ENCODE measurements at regions not wholly inside any gene's neighbourhood (a gene's known extent, or its start where the extent isn't known, plus 50 kb on each side); places are given as distances from the start of the nearest gene placed in this dataset.

- DNase-seq: no peak
Measured at GRCh38 chr18:78649421-78649820, 330.2 kb upstream of the SALL3 start.

- DNase-seq: no peak
Measured at GRCh38 chr18:78650926-78651325, 328.7 kb upstream of the SALL3 start.

GRCh38 chr18:78652001-78652545 lies 327.5 kb upstream of the SALL3 start:
- DNase-seq: no peak

GRCh38 chr18:78655921-78656320 lies 323.7 kb upstream of the SALL3 start:
- no peak for DNase-seq

- DNase-seq: no peak
Measured at GRCh38 chr18:78656346-78656925, 323.2 kb upstream of the SALL3 start.

- no peak for DNase-seq
Measured at GRCh38 chr18:78658531-78658930, 321.1 kb upstream of the SALL3 start.

GRCh38 chr18:78659057-78659456 lies 320.6 kb upstream of the SALL3 start:
- DNase-seq: no peak

- DNase-seq: peak; percentile 6
Measured at GRCh38 chr18:78659748-78660147, 319.9 kb upstream of the SALL3 start.

GRCh38 chr18:78660311-78660710 lies 319.3 kb upstream of the SALL3 start:
- no peak for DNase-seq

- DNase-seq: no peak
Measured at GRCh38 chr18:78661316-78661715, 318.3 kb upstream of the SALL3 start.

- DNase-seq: no peak
Measured at GRCh38 chr18:78662879-78663278, 316.7 kb upstream of the SALL3 start.

- no peak for DNase-seq
Measured at GRCh38 chr18:78664048-78664447, 315.6 kb upstream of the SALL3 start.

- no peak for DNase-seq
Measured at GRCh38 chr18:78664848-78665247, 314.8 kb upstream of the SALL3 start.

- no peak for DNase-seq
Measured at GRCh38 chr18:78665644-78666043, 314.0 kb upstream of the SALL3 start.

- no peak for DNase-seq
Measured at GRCh38 chr18:78666666-78667335, 312.8 kb upstream of the SALL3 start.

- no peak for DNase-seq
Measured at GRCh38 chr18:78670778-78671391, 308.7 kb upstream of the SALL3 start.

GRCh38 chr18:78671551-78671950 lies 308.1 kb upstream of the SALL3 start:
- DNase-seq: no peak

- no peak for DNase-seq
Measured at GRCh38 chr18:78672862-78673446, 306.7 kb upstream of the SALL3 start.

- no peak for DNase-seq
Measured at GRCh38 chr18:78673516-78674321, 305.9 kb upstream of the SALL3 start.

- no peak for DNase-seq
Measured at GRCh38 chr18:78675231-78675630, 304.4 kb upstream of the SALL3 start.

GRCh38 chr18:78676622-78677482 lies 302.8 kb upstream of the SALL3 start:
- DNase-seq: no peak

Measured in NCI-H1436 (cell line).